SK-N-MC (cell line): ENCODE measurements at regions not wholly inside any gene's neighbourhood (a gene's known extent, or its start where the extent isn't known, plus 50 kb on each side); places are given as distances from the start of the nearest gene placed in this dataset.

Experiments used
- EZH2 ChIP-seq: fragments of 200-600 bp; sonication (generic); IDR thresholded peaks from one replicate; pipeline ENCODE4 v1.6.1; 2017; ENCODE audit warnings: antibody characterized with exemption
- POLR2AphosphoS5 ChIP-seq: IDR thresholded peaks from 2 replicates; pipeline ENCODE4 v1.6.1; 2012; ENCODE audit warnings: mild to moderate bottlenecking, low read depth, low read length, borderline replicate concordance

DNA sequence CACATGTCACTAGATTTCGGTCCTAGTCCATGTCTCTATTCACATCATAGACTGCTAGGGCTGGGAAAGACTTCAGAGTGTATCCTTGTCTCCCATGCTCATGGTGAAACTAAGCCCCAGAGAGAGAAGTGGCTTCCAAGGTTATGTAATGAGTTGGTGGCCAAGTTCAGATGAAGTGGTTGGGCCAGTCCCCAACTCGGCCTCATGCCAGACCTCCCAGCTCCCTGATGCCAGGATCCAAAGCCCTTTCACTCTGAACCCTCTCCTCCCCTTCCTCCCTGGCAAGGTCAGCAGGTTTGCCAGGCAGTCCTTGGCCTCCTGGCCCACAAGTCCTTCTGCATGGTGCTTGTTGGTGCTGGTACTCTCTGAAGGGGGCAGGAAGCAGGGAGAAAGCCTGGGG is 189.7 kb downstream of the AXIN2 start:
- TF ChIP-seq POLR2AphosphoS5 (no peak), EZH2 (no peak)
